Activated CD8-positive, alpha-beta memory T cell treated with anti-CD3 and anti-CD28 coated beads, Interleukin-2, amount 50 U/mL, for 24 hours (primary cell): ENCODE measurements at regions not wholly inside any gene's neighbourhood (a gene's known extent, or its start where the extent isn't known, plus 50 kb on each side); places are given as distances from the start of the nearest gene placed in this dataset.

Experiments
- DNase-seq: peaks from one replicate; pipeline ENCODE4 v3.0.0-alpha.2; 2020; ENCODE audit errors: extremely low read depth

- no peak for DNase-seq
Measured at GRCh38 chr1:55276671-55277376, 61.7 kb upstream of the USP24 start.

- no peak for DNase-seq
Measured at GRCh38 chr1:55275941-55276341, 60.8 kb upstream of the USP24 start.

GRCh38 chr1:55275151-55275748, 60.1 kb upstream of the USP24 start:
- no peak for DNase-seq

- no peak for DNase-seq
Measured at GRCh38 chr1:55272994-55273393, 57.8 kb upstream of the USP24 start.
